Hematopoietic multipotent progenitor cell treated with erythropoietin and hydrocortisone succinate and interleukin-3 and kit ligand, for 17 days (in vitro differentiated cells): ENCODE measurements at regions not wholly inside any gene's neighbourhood (a gene's known extent, or its start where the extent isn't known, plus 50 kb on each side); places are given as distances from the start of the nearest gene placed in this dataset.
"Not testable (repeated sequence)": the region's sequence is repeated elsewhere in the genome, so short reads cannot be mapped to it uniquely, and the experiment has no call there.

ENCODE experiments used
- DNase-seq: peaks from one replicate; pipeline ENCODE4 v3.0.0-alpha.2; 2015; ENCODE audit warnings: low spot score

GRCh38 chr14:40694023-40694422 lies 912.7 kb upstream of the LRFN5 start:
- no peak for DNase-seq

- no peak for DNase-seq
Measured at GRCh38 chr14:40691066-40691465, 915.6 kb upstream of the LRFN5 start.

- no peak for DNase-seq
Measured at GRCh38 chr14:40685764-40686163, 920.9 kb upstream of the LRFN5 start.

- DNase-seq = no peak
Measured at GRCh38 chr14:40684328-40684727, 922.3 kb upstream of the LRFN5 start.

- DNase-seq = no peak
Measured at GRCh38 chr14:40682131-40682913, 924.4 kb upstream of the LRFN5 start.

- DNase-seq = no peak
Measured at GRCh38 chr14:40679256-40679655, 927.4 kb upstream of the LRFN5 start.

- not testable (repeated sequence) for DNase-seq
Measured at GRCh38 chr14:40677206-40677605, 929.5 kb upstream of the LRFN5 start.

- DNase-seq = no peak
Measured at GRCh38 chr14:40674502-40674901, 932.2 kb upstream of the LRFN5 start.

- no peak for DNase-seq
Measured at GRCh38 chr14:40656311-40656710, 950.4 kb upstream of the LRFN5 start.

GRCh38 chr14:40652089-40652691 lies 954.5 kb upstream of the LRFN5 start:
- no peak for DNase-seq

- DNase-seq = no peak
Measured at GRCh38 chr14:40630471-40630870, 976.2 kb upstream of the LRFN5 start.

- not testable (repeated sequence) for DNase-seq
Measured at GRCh38 chr14:40629551-40630137, 977.0 kb upstream of the LRFN5 start.

GRCh38 chr14:40629144-40629543 lies 977.5 kb upstream of the LRFN5 start:
- no peak for DNase-seq

GRCh38 chr14:40623643-40624042 lies 983.0 kb upstream of the LRFN5 start:
- no peak for DNase-seq

GRCh38 chr14:40618225-40618898 lies 988.3 kb upstream of the LRFN5 start:
- no peak for DNase-seq

GRCh38 chr14:40616579-40616978 lies 990.1 kb upstream of the LRFN5 start:
- no peak for DNase-seq

GRCh38 chr14:40601063-40601462 lies 1005.6 kb upstream of the LRFN5 start:
- DNase-seq = no peak

GRCh38 chr14:40599725-40600124 lies 1007.0 kb upstream of the LRFN5 start:
- no peak for DNase-seq

GRCh38 chr14:40581264-40581663 lies 1025.4 kb upstream of the LRFN5 start:
- DNase-seq = no peak

- no peak for DNase-seq
Measured at GRCh38 chr14:40576880-40577478, 1029.7 kb upstream of the LRFN5 start.

GRCh38 chr14:40574780-40575179 lies 1031.9 kb upstream of the LRFN5 start:
- DNase-seq = no peak

- DNase-seq = no peak
Measured at GRCh38 chr14:40525314-40525713, 1081.4 kb upstream of the LRFN5 start.
